ENCODE measurements at regions not wholly inside any gene's neighbourhood (a gene's known extent, or its start where the extent isn't known, plus 50 kb on each side); places are given as distances from the start of the nearest gene placed in this dataset.

DNA sequence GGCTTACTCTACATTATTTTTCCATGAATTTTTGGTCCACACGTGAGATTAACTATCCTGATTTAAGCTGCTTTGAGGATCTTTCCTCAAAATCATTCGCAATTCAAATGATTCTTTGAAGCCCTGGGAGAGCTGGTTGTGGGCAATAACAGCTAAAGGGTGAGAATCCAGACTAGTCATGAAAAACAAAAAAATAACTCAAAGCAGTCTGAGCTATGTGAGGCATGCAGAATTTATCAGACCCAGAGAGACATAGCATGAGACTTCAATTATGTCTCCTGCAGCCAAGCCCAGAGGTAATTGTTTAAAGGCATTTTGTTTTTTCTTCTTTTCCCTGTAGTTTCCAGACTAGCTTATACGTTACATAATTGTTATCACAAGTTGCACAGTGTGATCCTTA lies 517.3 kb upstream of the PTCHD4 start:
- Mint-ChIP-seq H3K27ac (no peak overlapping the region), H3K4me3 (no peak overlapping the region), H3K9me3 (no peaks in the 10 kb centered on the region), H3K4me1 (peaks cover 5% of the 10 kb centered on the region), H3K36me3 (ENCODE audit: low read depth) (no peaks in the 10 kb centered on the region), H3K27me3 (ENCODE audit: insufficient read depth) (no peaks in the 10 kb centered on the region)
- DNase-seq = no peak
- Histone ChIP-seq H3K9ac (ENCODE audit: extremely low read depth, low read length, poor library complexity, severe bottlenecking) (no peak overlapping the region), H3K27ac (ENCODE audit: low read depth, low read length) (no peak overlapping the region), H3K4me3 (ENCODE audit: low read length) (no peak overlapping the region), H3K4me1 (ENCODE audit: control insufficient read depth, insufficient read depth, low read length) (no peaks in the 10 kb centered on the region), H3K36me3 (ENCODE audit: control insufficient read depth, insufficient read depth, low read length) (no peaks in the 10 kb centered on the region), H3K27me3 (ENCODE audit: control insufficient read depth, insufficient read depth, low read length, poor library complexity, severe bottlenecking) (no peaks in the 10 kb centered on the region), H3K9me3 (ENCODE audit: control insufficient read depth, low read length) (no peaks in the 10 kb centered on the region)
- TF ChIP-seq, protein P1, sequence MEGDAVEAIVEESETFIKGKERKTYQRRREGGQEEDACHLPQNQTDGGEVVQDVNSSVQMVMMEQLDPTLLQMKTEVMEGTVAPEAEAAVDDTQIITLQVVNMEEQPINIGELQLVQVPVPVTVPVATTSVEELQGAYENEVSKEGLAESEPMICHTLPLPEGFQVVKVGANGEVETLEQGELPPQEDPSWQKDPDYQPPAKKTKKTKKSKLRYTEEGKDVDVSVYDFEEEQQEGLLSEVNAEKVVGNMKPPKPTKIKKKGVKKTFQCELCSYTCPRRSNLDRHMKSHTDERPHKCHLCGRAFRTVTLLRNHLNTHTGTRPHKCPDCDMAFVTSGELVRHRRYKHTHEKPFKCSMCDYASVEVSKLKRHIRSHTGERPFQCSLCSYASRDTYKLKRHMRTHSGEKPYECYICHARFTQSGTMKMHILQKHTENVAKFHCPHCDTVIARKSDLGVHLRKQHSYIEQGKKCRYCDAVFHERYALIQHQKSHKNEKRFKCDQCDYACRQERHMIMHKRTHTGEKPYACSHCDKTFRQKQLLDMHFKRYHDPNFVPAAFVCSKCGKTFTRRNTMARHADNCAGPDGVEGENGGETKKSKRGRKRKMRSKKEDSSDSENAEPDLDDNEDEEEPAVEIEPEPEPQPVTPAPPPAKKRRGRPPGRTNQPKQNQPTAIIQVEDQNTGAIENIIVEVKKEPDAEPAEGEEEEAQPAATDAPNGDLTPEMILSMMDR (conservative IDR thresholded peaks at IDR 0.05) = no peak
- WGBS, 2 experiments (ENCODE audit: insufficient coverage in 1 of 2, insufficient read length in 1 of 2) = 73 to 75% methylated on average over 2 to 3 of the region's 3 CpGs

- Mint-ChIP-seq H3K27me3 (ENCODE audit: insufficient read depth) (no peaks in the 10 kb centered on the region), H3K9me3 (peaks cover 3% of the 10 kb centered on the region), H3K4me1 (peaks cover 5% of the 10 kb centered on the region), H3K4me3 (no peak overlapping the region), H3K36me3 (ENCODE audit: low read depth) (no peaks in the 10 kb centered on the region), H3K27ac (no peak overlapping the region)
- Histone ChIP-seq H3K36me3 (ENCODE audit: control insufficient read depth, insufficient read depth, low read length) (no peaks in the 10 kb centered on the region), H3K4me1 (ENCODE audit: control insufficient read depth, insufficient read depth, low read length) (no peaks in the 10 kb centered on the region), H3K27me3 (ENCODE audit: control insufficient read depth, insufficient read depth, low read length, poor library complexity, severe bottlenecking) (no peaks in the 10 kb centered on the region), H3K9ac (ENCODE audit: extremely low read depth, low read length, poor library complexity, severe bottlenecking) (no peak overlapping the region), H3K9me3 (ENCODE audit: control insufficient read depth, low read length) (no peaks in the 10 kb centered on the region), H3K4me3 (ENCODE audit: low read length) (no peak overlapping the region), H3K27ac (ENCODE audit: low read depth, low read length) (no peak overlapping the region)
- DNase-seq = no peak
- TF ChIP-seq, protein P1 (conservative IDR thresholded peaks at IDR 0.05) = no peak
Observed at GRCh38 chr6:48626421-48626820, 515.4 kb upstream of the PTCHD4 start.

DNA sequence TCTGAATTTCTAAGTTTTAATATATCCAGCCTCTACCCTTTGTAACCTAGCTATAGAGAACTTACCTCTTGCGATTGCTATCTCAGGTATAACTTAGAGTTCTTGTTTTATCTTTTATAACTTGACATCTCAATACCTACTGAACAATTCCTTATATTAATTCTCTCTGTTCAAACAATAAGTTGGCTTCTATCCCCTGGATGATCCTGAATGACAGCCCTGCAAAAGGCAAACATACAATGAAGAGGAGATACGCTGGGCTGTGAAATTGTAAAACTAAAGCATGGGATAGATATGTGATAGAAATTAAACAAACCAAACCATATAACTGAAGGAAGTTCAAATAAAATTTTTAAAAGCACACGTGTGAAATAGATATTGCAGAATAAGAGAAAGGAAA lies 513.6 kb upstream of the PTCHD4 start:
- Histone ChIP-seq H3K27me3 (ENCODE audit: control insufficient read depth, insufficient read depth, low read length, poor library complexity, severe bottlenecking) (no peaks in the 10 kb centered on the region), H3K9me3 (ENCODE audit: control insufficient read depth, low read length) (no peaks in the 10 kb centered on the region), H3K27ac (ENCODE audit: low read depth, low read length) (no peak overlapping the region), H3K4me1 (ENCODE audit: control insufficient read depth, insufficient read depth, low read length) (no peaks in the 10 kb centered on the region), H3K4me3 (ENCODE audit: low read length) (no peak overlapping the region), H3K36me3 (ENCODE audit: control insufficient read depth, insufficient read depth, low read length) (no peaks in the 10 kb centered on the region), H3K9ac (ENCODE audit: extremely low read depth, low read length, poor library complexity, severe bottlenecking) (no peak overlapping the region)
- TF ChIP-seq, protein P1 (conservative IDR thresholded peaks at IDR 0.05) = no peak
- no peak for DNase-seq
- Mint-ChIP-seq H3K36me3 (ENCODE audit: low read depth) (no peaks in the 10 kb centered on the region), H3K27me3 (ENCODE audit: insufficient read depth) (no peaks in the 10 kb centered on the region), H3K27ac (no peak overlapping the region), H3K4me3 (no peak overlapping the region), H3K9me3 (peaks cover 3% of the 10 kb centered on the region), H3K4me1 (peaks cover 12% of the 10 kb centered on the region)
- WGBS, 2 experiments (ENCODE audit: insufficient coverage in 1 of 2, insufficient read length in 1 of 2) = 88 to 100% methylated on average over 2 of the region's 3 CpGs

All from endodermal cell (in vitro differentiated cells).